Urinary bladder (tissue), 3 donors: ENCODE measurements at regions not wholly inside any gene's neighbourhood (a gene's known extent, or its start where the extent isn't known, plus 50 kb on each side); places are given as distances from the start of the nearest gene placed in this dataset.

Experiments used
- DNase-seq: peaks from one replicate; pipeline ENCODE4 v3.0.0-alpha.2; 2015; ENCODE audit errors: extremely low spot score
- H3K27ac ChIP-seq: one replicate; pipeline ENCODE4 v1.5.1; 2013; ENCODE audit warnings: low read depth, mild to moderate bottlenecking, moderate library complexity
- H3K36me3 ChIP-seq: one replicate; pipeline ENCODE4 v1.6.1; 2013; ENCODE audit warnings: mild to moderate bottlenecking, moderate library complexity; ENCODE audit not compliant: insufficient read depth
- H3K4me1 ChIP-seq: one replicate; pipeline ENCODE4 v1.6.1; 2013; ENCODE audit warnings: mild to moderate bottlenecking, moderate library complexity; ENCODE audit not compliant: insufficient read depth
- H3K4me3 ChIP-seq: one replicate; pipeline ENCODE4 v1.5.1; 2013; ENCODE audit warnings: low read depth, low read length
- WGBS: extraction: QIAGEN DNeasy Blood & Tissue Kit; methylation state at CpG from one replicate; pipeline ENCODE4 v1.1.7; 2013; 5-methylcytosine and 5-hydroxymethylcytosine counted together
- donor health status: healthy with polysubstance abuse.
- donor health status: healthy.

DNA sequence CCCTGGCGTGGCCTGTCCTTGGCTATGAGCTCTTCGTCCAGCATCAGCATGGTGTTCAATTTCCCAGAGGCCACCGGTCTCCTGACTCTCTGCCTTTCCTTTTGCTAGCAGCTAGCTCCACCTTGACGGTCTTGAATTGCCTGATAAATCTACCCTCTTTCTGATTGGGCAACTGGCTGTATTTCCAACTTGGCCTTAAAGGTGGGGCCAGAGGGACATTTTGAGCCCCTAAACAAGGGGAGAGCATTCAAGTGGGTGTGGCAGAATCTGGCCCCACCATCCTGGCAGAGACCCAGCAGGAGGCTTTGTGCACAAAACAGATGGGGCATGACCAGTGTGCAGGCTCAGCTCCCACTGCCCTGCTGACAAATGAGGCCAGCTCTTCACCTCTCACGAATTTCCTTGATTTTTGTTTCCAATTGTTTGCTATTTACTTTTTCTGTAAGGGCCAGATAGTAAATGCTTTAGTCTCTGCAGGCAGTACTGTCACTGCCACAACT is 148.9 kb upstream of the VSTM2B start:
- H3K4me3 ChIP-seq: no peak overlapping the region
- DNase-seq: no peak
- no peak overlapping the region for H3K27ac ChIP-seq
- no peaks in the 10 kb centered on the region for H3K4me1 ChIP-seq
- no peaks in the 10 kb centered on the region for H3K36me3 ChIP-seq
- 63% methylated on average over 5 of the region's 5 CpGs for WGBS

DNA sequence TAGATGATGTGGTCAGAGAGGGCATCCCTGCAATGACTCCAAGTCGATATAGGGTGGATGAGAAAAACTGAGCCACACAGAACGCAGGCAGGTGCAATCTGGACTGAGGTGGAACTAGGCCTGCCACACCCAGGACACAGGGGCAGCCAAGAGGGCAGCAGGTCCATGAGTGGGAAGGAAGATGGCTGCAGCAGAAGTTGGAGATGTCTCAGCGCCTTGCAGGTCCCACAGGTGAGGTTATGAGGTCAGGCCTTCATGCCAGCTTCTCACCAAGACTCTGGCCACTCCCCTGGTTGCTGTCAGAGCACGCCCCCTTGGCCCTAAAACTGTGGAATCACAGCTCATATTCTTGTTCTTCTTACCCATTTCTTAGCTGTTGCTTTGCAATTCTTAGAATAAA is 147.7 kb upstream of the VSTM2B start:
- WGBS: 78% methylated on average over 4 of the region's 4 CpGs
- Histone ChIP-seq H3K27ac (no peak overlapping the region), H3K4me1 (no peaks in the 10 kb centered on the region), H3K36me3 (no peaks in the 10 kb centered on the region), H3K4me3 (no peak overlapping the region)
- no peak for DNase-seq

DNA sequence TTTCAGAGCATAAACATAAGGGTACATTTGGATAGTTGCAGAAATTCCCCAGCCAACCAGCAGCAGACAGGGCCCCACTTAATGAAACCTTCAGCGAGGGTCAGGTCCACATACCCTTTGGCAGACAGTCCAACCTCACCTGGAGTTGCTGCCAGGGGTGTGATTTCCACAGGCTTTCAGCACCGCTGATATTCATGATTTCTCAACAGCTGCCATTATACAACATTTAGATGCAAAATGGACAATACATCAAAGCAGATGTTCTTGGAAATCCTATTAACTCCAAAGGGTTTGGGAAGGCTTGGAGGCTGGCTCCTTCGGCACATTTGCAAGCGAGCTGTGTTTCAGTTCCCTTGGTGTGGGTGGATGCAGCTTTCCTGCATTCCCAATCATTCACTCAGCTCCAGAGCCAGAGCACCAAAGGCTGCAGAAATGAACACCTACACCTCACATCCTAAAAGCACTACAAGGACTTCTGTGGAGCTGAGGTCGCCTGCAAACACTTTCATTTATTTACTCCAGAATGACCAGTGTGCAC is 147.2 kb upstream of the VSTM2B start:
- H3K4me1 ChIP-seq: no peaks in the 10 kb centered on the region
- 67% methylated on average over 5 of the region's 5 CpGs for WGBS
- no peak overlapping the region for H3K4me3 ChIP-seq
- DNase-seq: no peak
- H3K27ac ChIP-seq: no peak overlapping the region
- H3K36me3 ChIP-seq: no peaks in the 10 kb centered on the region

DNA sequence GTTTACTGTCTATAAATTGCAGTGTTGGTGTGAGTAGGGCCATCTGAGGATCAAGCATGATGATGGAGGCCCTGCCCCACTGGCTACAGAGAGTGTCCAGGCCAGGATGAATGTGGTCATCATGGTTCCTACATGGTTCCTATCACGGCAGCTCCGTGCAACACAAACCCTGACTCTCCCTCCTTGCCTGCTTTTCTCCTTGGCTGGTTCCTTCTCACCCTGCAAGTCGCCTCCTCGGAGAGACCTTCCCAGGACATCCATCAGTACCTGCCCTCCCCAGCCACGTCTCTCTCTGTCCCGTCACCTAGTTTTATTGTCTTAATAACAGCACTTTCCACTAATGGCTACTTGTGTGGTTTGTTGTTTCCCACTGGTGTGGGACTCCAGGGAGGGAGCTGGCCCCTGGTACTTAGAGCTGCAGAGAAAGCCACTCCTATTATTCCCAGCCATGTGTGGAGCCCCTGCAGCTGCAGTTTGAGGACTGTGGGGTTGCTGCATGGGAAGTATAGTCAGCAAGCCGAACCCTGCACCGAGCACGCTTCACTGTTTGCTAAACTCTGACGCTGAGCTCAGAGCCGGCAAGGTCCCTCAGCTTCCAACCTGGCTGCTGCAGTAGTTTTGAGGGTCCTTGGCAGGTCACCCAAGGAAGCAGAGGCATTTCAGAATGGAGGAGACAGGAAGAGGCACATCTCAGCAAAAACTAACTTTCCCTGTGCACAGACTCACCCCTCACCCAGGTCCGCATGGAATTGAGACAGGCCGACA is 146.4 kb upstream of the VSTM2B start:
- Histone ChIP-seq H3K36me3 (no peaks in the 10 kb centered on the region), H3K4me1 (no peaks in the 10 kb centered on the region), H3K27ac (no peak overlapping the region), H3K4me3 (no peak overlapping the region)
- 59% methylated on average over 13 of the region's 13 CpGs for WGBS
- no peak for DNase-seq

- no peaks in the 10 kb centered on the region for H3K4me1 ChIP-seq
- 78% methylated on average over 5 of the region's 5 CpGs for WGBS
- DNase-seq: no peak
- H3K4me3 ChIP-seq: no peak overlapping the region
- no peak overlapping the region for H3K27ac ChIP-seq
- no peaks in the 10 kb centered on the region for H3K36me3 ChIP-seq
Observed at GRCh38 chr19:29380581-29380980, 145.2 kb upstream of the VSTM2B start.

GRCh38 chr19:29381353-29382203 is 144.2 kb upstream of the VSTM2B start:
- Histone ChIP-seq H3K36me3 (no peaks in the 10 kb centered on the region), H3K4me3 (no peak overlapping the region), H3K27ac (no peak overlapping the region), H3K4me1 (no peaks in the 10 kb centered on the region)
- WGBS: 85% methylated on average over 17 of the region's 17 CpGs
- no peak for DNase-seq

DNA sequence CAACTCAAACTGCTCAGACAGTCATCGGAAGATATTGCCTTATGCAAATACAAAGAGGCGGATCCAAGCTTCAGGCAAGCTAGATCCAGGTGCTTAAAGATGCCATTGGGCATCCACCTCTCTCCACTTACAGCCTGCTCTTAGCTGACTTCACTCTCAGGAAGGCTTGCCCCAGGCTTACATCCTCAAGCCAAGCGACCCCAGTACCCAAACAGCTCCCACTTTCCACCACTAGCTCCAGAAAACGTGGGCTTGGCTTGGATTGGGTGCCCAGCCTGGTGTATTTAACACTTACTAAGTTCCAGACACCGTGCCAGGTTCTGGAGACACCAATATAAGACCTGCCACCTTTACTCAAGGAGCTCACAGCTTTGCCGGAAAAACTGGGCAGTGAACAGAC is 142.1 kb upstream of the VSTM2B start:
- Histone ChIP-seq H3K4me3 (no peak overlapping the region), H3K4me1 (no peaks in the 10 kb centered on the region), H3K36me3 (no peaks in the 10 kb centered on the region), H3K27ac (no peak overlapping the region)
- WGBS: 75% methylated on average over 6 of the region's 6 CpGs
- DNase-seq: no peak

DNA sequence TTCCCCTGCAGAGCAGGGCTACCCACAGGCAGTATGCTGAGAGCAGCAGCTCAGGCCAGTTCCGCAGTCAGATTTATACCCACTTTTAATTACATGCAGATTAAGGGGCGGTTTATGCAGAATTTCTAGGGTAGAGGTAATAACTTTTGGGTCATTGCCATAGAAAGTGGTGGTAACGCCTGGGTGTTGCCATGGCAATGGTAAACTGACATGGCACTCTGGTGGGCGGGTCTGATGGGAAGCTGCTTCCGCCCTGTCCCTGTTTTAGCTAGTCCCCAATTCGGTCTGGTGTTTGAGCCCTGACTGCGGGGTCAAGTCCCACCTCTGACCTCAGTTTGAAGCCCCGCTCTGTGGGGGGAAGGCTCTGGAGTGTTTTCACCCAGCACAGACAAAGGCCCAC is 141.1 kb upstream of the VSTM2B start:
- 68% methylated on average over 8 of the region's 8 CpGs for WGBS

DNA sequence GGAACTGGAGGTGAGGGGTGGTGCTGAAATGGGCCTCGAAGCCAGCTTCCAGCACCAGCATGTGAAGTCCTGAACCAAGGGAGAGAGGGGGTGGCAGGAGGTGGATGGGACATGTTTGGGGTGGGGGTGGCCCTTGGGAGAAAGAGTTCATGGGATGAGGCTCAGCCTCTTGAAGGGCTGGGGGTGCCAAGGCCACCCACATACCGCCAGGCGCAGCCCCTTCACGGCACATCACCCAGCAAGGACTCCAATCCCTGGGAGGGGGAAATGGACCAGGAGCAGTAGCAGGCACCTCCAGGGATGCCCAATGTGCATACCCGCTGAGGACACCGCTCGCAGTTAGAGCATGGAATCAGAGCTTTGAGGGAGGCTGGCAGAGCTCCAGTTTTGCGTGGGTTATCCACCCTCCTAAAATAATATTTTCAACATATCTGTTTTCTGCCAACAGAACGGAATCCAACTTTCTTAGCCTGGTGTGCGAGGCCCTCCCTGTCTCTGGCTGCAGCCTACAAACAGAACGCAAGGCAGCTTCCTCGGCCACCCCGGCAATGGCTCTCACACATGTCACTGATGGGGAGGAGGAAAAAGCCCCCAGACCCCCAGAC is 140.5 kb upstream of the VSTM2B start:
- DNase-seq: no peak
- WGBS: 48% methylated on average over 13 of the region's 13 CpGs
- H3K27ac ChIP-seq: no peak overlapping the region
- H3K36me3 ChIP-seq: no peaks in the 10 kb centered on the region
- H3K4me3 ChIP-seq: no peak overlapping the region
- H3K4me1 ChIP-seq: no peaks in the 10 kb centered on the region

More for the DNA sequence above, 141.1 kb upstream of the VSTM2B start:
- H3K36me3 ChIP-seq: no peaks in the 10 kb centered on the region
- DNase-seq: no peak
- no peaks in the 10 kb centered on the region for H3K4me1 ChIP-seq
- no peak overlapping the region for H3K27ac ChIP-seq
- H3K4me3 ChIP-seq: no peak overlapping the region

DNA sequence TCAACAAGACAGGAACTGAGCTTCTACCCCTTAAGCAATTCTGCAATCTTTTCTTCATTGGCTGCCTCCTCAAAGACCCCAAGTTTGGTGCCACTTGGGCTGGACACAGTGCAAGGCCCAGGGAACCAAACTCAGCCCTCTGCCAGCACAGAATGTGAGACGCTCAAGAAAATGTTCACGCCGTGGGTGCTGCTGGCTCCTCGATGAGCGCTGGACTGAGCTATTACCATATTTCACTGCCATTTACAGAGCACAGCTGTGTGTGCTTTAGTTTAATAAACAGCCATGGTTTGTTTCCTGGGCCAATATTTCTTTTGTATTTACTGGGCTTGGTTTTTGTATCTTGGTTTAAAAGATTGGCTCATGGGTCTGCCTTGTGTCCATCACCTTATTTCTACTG is 138.8 kb upstream of the VSTM2B start:
- Histone ChIP-seq H3K36me3 (no peaks in the 10 kb centered on the region), H3K4me3 (no peak overlapping the region), H3K27ac (no peak overlapping the region), H3K4me1 (no peaks in the 10 kb centered on the region)
- DNase-seq: no peak
- 69% methylated on average over 5 of the region's 5 CpGs for WGBS

- 89% methylated on average over 13 of the region's 13 CpGs for whole genome bisulfite sequencing
- Histone ChIP-seq H3K27ac (no peak overlapping the region), H3K4me1 (no peaks in the 10 kb centered on the region), H3K4me3 (no peak overlapping the region), H3K36me3 (no peaks in the 10 kb centered on the region)
- DNase-seq: no peak
Observed at GRCh38 chr19:29387586-29387985, 138.2 kb upstream of the VSTM2B start.

DNA sequence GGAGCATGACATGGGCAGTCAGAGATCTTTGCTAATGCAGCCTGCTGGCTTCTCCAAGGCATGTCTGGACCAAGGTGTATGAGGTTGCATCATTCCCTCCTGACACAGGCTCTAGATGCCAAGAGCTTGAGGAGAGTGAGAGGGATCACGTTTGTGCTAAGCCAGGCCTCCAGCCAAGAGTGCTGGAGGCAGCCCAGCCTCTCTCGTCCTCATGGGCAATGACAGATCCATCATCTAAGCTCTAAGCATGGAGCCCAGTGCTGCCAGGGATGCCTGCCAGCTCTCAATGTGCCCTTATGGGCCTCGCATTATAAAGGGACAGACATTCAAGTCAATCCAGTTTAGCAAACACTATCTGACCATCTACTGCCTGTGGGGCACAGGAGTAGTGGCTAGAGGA is 136.3 kb upstream of the VSTM2B start:
- no peak overlapping the region for H3K4me3 ChIP-seq
- H3K36me3 ChIP-seq: no peaks in the 10 kb centered on the region
- no peaks in the 10 kb centered on the region for H3K4me1 ChIP-seq
- 23% methylated on average over 3 of the region's 3 CpGs for WGBS
- H3K27ac ChIP-seq: no peak overlapping the region
- no peak for DNase-seq

- DNase-seq: no peak
- Histone ChIP-seq H3K4me1 (no peaks in the 10 kb centered on the region), H3K4me3 (no peak overlapping the region), H3K36me3 (no peaks in the 10 kb centered on the region), H3K27ac (no peak overlapping the region)
Observed at GRCh38 chr19:29390742-29391141, 135.1 kb upstream of the VSTM2B start.
